Ovary (tissue), 3 donors: ENCODE measurements at regions not wholly inside any gene's neighbourhood (a gene's known extent, or its start where the extent isn't known, plus 50 kb on each side); places are given as distances from the start of the nearest gene placed in this dataset.

Source experiments
- EP300 ChIP-seq: sonication (generic); formaldehyde crosslinking; IDR thresholded peaks from one replicate; pipeline ENCODE4 v1.6.1; 2017; ENCODE audit warnings: antibody characterized with exemption
- TF ChIP-seq, protein P1 (sequence below), 3 donors: fragments of 450-650 bp in 2 of 3; fragments of 200-600 bp in 1 of 3; IDR thresholded peaks; one replicate each; pipeline versions ENCODE4 v1.5.1 to v1.8.0; 2016 to 2022; ENCODE audit warnings: antibody characterized with exemption in 3 of 3, mild to moderate bottlenecking in 1 of 3
- donor health status: DM: no; HTN: no; CAD: no.

DNA sequence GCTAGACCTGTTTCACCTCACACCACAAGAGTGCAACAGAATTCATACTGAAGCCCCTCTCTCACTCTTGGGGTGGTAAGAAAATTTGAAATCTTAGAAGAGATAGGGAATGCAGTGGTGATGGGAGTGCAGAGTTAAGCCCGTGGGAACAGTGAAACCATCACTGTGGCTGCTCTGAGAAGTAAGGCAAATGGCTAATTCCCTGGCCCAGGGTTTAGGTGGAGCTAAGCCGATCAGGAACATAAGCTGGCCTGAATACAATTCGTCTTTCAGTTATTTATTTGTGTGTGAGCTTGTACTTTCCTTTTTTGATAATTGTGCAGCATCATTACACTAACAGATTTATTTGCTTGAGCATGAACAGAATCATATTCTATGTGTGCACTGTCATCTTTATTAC, 1070.6 kb downstream of the STPG2 start:
- TF ChIP-seq, protein P1, sequence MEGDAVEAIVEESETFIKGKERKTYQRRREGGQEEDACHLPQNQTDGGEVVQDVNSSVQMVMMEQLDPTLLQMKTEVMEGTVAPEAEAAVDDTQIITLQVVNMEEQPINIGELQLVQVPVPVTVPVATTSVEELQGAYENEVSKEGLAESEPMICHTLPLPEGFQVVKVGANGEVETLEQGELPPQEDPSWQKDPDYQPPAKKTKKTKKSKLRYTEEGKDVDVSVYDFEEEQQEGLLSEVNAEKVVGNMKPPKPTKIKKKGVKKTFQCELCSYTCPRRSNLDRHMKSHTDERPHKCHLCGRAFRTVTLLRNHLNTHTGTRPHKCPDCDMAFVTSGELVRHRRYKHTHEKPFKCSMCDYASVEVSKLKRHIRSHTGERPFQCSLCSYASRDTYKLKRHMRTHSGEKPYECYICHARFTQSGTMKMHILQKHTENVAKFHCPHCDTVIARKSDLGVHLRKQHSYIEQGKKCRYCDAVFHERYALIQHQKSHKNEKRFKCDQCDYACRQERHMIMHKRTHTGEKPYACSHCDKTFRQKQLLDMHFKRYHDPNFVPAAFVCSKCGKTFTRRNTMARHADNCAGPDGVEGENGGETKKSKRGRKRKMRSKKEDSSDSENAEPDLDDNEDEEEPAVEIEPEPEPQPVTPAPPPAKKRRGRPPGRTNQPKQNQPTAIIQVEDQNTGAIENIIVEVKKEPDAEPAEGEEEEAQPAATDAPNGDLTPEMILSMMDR (IDR thresholded peaks at IDR 0.05) = no peak
- no peak for TF ChIP-seq EP300
